Stimulated activated naive CD4-positive, alpha-beta T cell (primary cell): ENCODE measurements at regions not wholly inside any gene's neighbourhood (a gene's known extent, or its start where the extent isn't known, plus 50 kb on each side); places are given as distances from the start of the nearest gene placed in this dataset.
A peak's percentile ranks its signal among the peaks of the same experiment; 100 is the strongest.

Experiments used
- DNase-seq, 6 experiments: peaks; one replicate each; lab custom pipeline; 2025; lab: John Stamatoyannopoulos, UW

DNA sequence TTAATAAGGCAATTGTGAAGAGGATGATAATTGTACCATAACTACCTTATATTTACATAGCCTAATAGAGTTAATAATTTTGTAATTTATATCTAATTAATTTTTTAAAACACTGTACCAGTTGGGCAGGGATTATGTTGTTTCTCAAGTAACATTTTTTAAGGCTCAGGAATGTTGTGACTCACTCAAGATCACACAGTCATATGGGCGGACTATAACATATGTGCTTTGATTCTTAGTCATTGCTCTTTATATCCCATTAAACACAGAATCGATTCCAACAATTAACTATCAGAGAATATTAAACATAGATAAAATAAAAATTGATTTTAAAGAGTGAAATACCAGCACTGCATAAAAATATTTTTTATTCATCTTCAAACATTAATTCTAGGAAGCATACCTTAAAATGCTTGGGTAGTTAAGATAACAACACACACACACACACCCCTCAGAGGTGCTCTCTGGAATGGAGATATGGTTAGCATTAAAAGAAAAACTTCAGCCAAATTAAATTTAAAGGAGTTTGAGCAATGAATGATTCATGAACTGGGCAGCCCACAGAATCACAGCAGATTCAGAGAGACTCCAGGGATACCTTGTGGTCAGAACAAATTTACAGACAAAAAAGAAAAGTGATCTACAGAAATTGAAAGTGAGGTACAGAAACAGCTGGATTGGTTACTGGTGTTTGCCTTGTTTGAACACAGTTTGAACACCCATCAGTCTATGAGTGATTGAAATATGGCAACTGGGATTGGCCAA, 869.4 kb upstream of the ID2 start:
- no peak for DNase-seq

GRCh38 chr2:7813541-7814292, 868.1 kb upstream of the ID2 start:
- no peak for DNase-seq

DNA sequence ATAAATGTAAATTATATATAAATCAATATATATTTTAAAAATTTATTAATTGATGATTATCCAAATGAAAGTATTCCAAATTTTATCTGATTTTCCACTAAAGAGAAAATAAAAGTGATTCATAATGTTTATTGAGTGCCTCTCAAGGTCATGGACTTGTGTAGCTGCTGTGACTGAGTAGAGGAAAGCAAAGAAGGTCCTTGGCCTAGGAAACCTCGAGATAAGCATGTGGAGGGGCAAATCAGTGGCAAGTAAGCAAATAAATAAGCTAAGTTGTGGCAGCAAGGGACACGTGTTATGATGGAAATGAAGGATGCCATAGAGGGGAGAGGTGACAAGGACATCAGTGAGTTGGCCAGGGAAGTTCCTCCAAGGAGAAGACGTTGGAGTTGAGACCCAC, 866.1 kb upstream of the ID2 start:
- DNase-seq: no peak

- no peak for DNase-seq
Measured at GRCh38 chr2:7816233-7816632, 865.6 kb upstream of the ID2 start.

GRCh38 chr2:7816944-7817343, 864.9 kb upstream of the ID2 start:
- no peak for DNase-seq

DNA sequence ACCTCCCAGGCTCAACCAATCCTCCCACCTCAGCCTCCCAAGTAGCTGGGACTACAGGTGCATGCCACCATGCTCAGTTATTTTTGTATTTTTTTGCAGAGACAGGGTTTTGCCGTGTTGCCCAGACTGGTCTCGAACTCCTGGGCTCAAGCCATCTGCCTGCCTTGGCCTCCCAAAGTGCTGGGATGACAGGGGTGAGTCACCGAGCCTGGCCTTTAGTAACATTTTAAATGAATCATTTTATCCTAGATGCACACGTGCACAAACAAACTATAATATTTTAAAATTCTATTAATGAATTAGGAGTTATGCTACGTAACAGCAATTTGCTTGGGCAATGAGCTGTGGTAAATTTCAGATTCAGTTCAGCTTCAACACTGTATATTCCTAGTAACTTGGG, 862.5 kb upstream of the ID2 start:
- no peak for DNase-seq

DNA sequence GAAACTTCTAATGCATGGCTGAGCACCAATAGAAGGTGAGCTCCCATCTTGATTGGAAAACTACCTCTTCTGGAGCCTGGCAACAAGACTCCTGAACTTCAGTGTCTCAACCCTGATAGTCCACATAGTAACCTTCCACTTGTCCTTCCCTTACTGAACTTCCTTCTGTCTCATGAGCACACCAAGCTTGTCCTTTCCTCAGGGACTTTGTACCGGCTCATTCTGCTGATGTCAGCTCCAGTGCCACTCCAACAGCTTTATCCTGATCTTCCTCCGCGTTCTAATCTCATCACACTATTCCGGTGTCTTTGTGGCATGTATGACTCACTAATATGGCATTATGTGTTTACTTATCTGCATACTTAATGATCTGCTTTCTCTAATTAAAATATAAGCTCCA, 862.0 kb upstream of the ID2 start:
- DNase-seq: no peak

- no peak for DNase-seq
Measured at GRCh38 chr2:7824211-7824610, 857.6 kb upstream of the ID2 start.

- DNase-seq: no peak
Measured at GRCh38 chr2:7825591-7826312, 856.1 kb upstream of the ID2 start.

- no peak for DNase-seq
Measured at GRCh38 chr2:7826656-7827055, 855.2 kb upstream of the ID2 start.

DNA sequence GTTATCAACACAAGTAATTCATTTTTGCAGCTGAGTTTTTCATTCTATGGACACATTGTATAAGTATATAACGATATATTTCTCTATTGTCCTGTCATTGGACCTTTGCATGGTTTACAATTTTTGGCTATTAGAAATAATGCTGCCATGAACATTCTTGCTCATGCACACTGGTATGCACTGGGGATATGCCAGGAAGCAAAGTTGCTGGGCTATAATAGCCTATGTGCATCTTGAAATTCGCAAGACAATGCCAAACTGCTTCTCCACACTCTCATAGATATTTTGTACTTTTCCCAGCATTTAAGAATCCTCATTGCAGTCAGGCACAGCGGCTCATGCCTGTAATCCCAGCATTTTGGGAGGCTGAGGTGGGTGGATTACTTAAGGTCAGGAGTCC, 852.6 kb upstream of the ID2 start:
- DNase-seq: no peak

DNA sequence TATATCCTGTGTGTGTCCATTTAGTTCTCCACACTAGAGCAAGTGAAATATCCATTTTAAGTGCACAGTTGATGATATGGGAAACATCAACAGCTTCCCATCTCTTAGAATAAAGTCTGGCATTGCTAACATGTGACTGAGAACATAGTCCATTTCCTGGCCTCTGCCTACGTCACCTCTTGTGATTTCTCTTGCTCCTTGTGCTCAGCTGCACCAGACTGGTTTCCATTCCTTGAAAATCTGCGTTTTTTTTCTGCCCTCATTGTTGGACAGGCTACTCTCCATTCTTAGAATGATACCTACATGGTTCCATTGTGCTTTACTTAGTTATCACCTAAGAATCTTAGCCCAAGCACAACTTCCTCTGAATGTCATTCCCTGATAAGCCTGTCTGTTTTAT, 851.2 kb upstream of the ID2 start:
- no peak for DNase-seq

- no peak for DNase-seq
Measured at GRCh38 chr2:7835151-7835550, 846.7 kb upstream of the ID2 start.

DNA sequence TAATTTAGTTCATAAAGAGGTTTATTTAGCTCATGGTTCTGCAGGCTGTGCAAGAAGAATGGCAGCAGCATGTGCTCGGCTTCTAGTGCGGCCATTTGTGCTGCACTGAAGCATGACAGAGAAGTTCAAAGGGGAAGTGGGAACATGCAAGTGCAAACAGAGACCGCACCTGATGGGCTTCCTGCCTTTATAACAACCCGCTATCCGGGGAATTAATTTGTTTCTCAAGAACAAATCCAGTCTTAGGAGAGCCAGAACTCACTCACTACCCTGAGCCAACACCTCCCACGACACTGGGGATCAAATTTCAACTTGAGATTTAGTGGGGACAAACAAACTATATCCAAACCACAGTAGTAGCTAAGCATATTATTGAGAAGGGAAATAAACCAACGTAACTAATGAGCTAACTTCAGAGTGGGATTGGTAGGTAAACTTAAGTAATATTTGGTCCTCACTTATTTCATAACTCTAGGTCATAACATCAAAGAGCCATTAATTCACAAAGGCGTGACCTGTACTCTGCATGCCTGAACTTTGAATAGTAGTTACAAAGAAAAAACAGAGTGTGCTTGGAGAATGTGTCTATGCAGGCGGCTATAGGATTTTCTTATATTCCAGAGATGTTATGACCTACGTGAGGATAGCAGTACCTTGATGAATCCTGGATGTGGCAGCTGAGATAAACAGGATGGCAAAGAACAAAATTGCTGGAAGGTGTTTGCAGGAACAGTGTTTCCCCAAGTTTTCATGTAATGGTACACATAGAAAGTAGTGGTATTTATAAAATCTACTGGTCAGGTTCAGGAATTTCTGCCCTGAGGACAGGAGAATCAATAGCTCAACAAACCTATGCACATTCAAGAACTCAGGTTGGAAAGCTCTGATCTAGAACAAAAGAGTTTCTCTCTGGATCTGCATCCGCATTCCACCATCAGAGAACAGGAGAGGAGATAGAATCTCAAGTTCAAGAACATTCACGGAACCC, 845.9 kb upstream of the ID2 start:
- DNase-seq: peak in 2 of 6 experiments; percentile 19 to 30

GRCh38 chr2:7837237-7837760, 844.6 kb upstream of the ID2 start:
- DNase-seq: no peak

DNA sequence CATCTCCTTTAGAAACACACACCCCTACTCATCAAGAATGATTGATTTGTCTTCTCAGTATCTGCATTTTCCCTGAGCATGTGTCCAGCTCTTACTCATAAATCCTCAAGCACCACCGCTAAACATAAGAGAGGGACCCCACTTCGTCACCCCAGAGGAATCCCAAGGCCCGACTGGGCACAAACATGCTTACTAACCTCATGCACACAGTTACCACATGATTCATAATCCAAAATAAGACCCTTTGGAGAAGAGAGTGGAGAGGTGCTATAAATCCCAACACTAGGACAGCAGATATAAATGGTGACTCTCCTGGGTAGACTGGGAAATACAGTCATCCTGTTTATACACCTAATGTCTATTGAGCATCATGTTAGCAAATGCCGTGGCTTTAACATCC, 843.2 kb upstream of the ID2 start:
- DNase-seq: no peak

DNA sequence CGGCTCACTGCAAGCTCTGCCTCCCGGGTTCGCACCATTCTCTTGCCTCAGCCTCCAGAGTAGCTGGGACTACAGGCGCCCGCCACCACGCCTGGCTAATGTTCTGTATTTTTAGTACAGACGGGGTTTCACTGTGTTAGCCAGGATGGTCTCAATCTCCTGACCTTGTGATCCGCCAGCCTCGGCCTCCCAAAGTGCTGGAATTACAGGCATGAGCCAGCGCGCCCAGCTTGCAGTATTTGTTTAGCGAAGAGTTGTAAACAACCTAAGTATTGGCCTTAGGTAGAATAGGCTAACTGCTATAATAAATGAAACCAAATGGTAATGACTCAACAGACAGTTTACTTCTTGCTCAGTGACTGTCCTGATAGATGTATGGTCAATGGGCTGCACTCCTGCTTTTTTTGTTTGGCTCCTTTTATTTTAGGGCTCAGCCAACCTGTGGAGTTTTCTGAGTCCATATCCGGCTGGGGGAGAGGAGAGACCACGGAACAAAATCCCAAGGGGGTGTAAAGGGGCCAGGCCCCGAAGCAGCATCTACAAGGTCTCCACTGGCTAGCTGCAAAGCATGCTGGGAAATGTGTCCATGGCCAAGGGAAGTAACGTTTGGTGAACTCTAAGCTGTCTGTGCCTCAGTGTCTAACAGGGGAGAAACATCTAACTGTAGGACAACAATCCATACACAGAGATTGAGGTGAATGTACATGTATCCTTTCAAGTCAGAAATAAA, 841.0 kb upstream of the ID2 start:
- no peak for DNase-seq

DNA sequence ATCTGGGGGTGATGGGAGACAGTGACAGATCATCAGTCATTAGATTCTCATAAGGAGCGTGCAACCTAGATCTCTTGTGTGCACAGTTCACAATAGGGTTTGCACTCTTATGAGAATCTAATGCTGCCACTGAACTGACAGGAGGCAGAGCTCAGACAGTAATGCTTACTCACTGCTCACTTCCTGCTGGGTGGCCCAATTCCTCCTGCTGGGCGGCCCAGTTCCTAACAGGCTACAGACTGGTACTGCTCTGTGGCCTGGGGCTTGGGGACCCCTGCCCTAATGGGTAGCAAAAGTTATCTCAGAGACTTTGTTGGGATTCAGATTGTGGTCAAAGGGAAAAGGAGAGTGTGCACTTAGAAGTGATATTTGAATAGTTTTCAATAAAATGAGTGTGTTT, 840.1 kb upstream of the ID2 start:
- no peak for DNase-seq

GRCh38 chr2:7844414-7844965, 837.4 kb upstream of the ID2 start:
- DNase-seq: no peak

DNA sequence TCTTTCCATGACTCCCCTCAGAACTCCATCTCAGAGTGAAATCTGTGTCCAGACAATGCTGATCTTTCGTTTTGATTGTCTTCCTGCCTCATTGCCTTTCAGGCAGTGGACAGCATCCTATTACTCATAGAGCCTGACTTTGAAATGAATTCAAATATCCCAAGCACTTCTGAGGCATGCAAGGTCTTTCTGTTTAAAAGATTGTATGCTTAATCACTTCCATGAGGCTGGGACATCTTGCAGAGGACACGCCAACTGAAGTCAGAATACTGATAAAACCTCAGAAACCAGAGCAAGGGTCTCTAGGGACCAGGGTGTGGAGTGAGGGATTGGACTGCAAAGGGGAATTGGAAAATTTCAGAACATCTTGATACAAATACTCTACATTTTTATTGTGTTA, 836.5 kb upstream of the ID2 start:
- no peak for DNase-seq

DNA sequence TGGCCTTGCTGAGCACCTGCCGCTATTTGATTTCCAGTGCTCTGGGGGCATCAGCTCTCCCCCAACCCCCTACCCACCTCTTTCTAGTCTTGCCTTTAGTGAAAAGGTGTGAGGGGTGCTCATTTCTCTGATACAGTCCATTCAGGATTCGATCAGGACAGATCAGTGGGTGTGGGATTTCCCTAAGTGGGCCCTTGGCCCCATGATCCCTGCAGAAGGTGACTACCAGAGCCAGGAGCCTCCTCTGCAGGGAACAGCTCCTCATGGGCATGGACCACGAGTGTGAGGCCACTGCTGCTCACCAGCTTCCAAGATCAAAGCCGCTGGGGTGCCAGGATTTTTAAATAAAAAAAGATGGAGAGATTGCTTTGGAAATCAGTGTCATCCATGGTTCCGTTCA, 835.2 kb upstream of the ID2 start:
- no peak for DNase-seq
